HEK293T (cell line): ENCODE measurements at regions not wholly inside any gene's neighbourhood (a gene's known extent, or its start where the extent isn't known, plus 50 kb on each side); places are given as distances from the start of the nearest gene placed in this dataset.
"Not testable (repeated sequence)": the region's sequence is repeated elsewhere in the genome, so short reads cannot be mapped to it uniquely, and the experiment has no call there.

Experiments
- CTCF ChIA-PET: fragments of 350-600 bp; formaldehyde crosslinking; extraction: SDS; loops from one replicate; lab custom pipeline; 2021; ENCODE audit warnings: antibody characterized with exemption, inconsistent platforms; lab: Yijun Ruan, JAX
- POLR2A ChIA-PET: fragments of 350-600 bp; formaldehyde crosslinking; extraction: SDS; loops from one replicate; lab custom pipeline; 2020; ENCODE audit warnings: antibody characterized with exemption, inconsistent platforms; lab: Yijun Ruan, JAX
- DNase-seq: peaks from one replicate; pipeline ENCODE4 v3.0.0; 2012; ENCODE audit warnings: mixed read lengths; ENCODE audit errors: extremely low spot score
- ARNT ChIP-seq: fragments of 450-650 bp; IDR thresholded peaks from 2 replicates; pipeline ENCODE4 v1.6.1; 2017; ENCODE audit warnings: mild to moderate bottlenecking
- BHLHE40 ChIP-seq: fragments of 450-650 bp; IDR thresholded peaks from 2 replicates; pipeline ENCODE4 v1.6.1; 2016; ENCODE audit warnings: mild to moderate bottlenecking, moderate library complexity, borderline replicate concordance
- CTBP1 ChIP-seq: fragments of 450-650 bp; IDR thresholded peaks from 2 replicates; pipeline ENCODE4 v1.6.1; 2016; ENCODE audit warnings: borderline replicate concordance
- ELF4 ChIP-seq: fragments of 450-650 bp; IDR thresholded peaks from 2 replicates; pipeline ENCODE4 v1.6.1; 2017; ENCODE audit warnings: antibody characterized with exemption
- FOXA1 ChIP-seq: fragments of 450-650 bp; IDR thresholded peaks from 2 replicates; pipeline ENCODE4 v1.6.1; 2016; ENCODE audit warnings: mild to moderate bottlenecking
- FOXK2 ChIP-seq: fragments of 450-650 bp; IDR thresholded peaks from 2 replicates; pipeline ENCODE4 v1.6.1; 2016; ENCODE audit warnings: mild to moderate bottlenecking
- FOXM1 ChIP-seq: fragments of 450-650 bp; IDR thresholded peaks from 2 replicates; pipeline ENCODE4 v1.6.1; 2017; ENCODE audit warnings: mild to moderate bottlenecking, borderline replicate concordance
- HDGF ChIP-seq: fragments of 450-650 bp; IDR thresholded peaks from 2 replicates; pipeline ENCODE4 v1.6.1; 2017; ENCODE audit warnings: antibody characterized with exemption, borderline replicate concordance
- L3MBTL2 ChIP-seq: fragments of 450-650 bp; conservative IDR thresholded peaks from 2 replicates; pipeline ENCODE4 v1.6.1; 2016; ENCODE audit warnings: mild to moderate bottlenecking
- LEF1 ChIP-seq: fragments of 450-650 bp; IDR thresholded peaks from 2 replicates; pipeline ENCODE4 v1.6.1; 2017; ENCODE audit warnings: mild to moderate bottlenecking, borderline replicate concordance
- NFRKB ChIP-seq: fragments of 450-650 bp; IDR thresholded peaks from 2 replicates; pipeline ENCODE4 v1.6.1; 2016; ENCODE audit warnings: mild to moderate bottlenecking, moderate library complexity
- PKNOX1 ChIP-seq: fragments of 450-650 bp; IDR thresholded peaks from 2 replicates; pipeline ENCODE4 v1.6.1; 2016
- SP1 ChIP-seq: fragments of 450-650 bp; IDR thresholded peaks from 2 replicates; pipeline ENCODE4 v1.6.1; 2017
- SUZ12 ChIP-seq: fragments of 450-650 bp; IDR thresholded peaks from 2 replicates; pipeline ENCODE4 v1.6.1; 2016; ENCODE audit warnings: mild to moderate bottlenecking
- TARDBP ChIP-seq: fragments of 450-650 bp; IDR thresholded peaks from 2 replicates; pipeline ENCODE4 v1.6.1; 2016
- ZNF384 ChIP-seq: fragments of 450-650 bp; IDR thresholded peaks from 2 replicates; pipeline ENCODE4 v1.6.1; 2016

DNA sequence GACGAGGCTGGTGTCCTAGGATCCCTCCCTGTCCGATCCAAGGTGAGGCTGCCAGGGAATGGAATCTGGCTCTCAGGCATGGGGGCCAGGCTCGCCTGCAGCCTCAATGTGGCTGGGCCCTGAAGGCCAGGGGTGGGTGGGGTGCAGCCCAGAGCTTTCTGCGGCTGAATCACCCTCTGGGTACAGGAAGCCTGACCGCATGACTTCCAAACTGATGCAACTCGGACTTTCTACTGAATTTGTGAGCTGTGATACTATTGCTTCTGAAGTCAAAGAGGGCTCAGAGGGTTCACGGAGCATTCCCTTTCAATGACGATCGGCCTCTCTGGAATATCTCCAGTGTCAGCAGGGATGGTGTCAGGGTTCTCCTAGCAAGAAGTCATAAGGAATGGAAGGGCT is 123.7 kb downstream of the METRNL start:
- no peak for DNase-seq
- TF ChIP-seq FOXM1, result no peak
- TF ChIP-seq ARNT, result no peak
- TF ChIP-seq ELF4, result no peak
- no peak for TF ChIP-seq NFRKB
- no peak for TF ChIP-seq L3MBTL2
- TF ChIP-seq SP1, result no peak
- no peak for TF ChIP-seq ZNF384
- TF ChIP-seq CTBP1, result no peak
- TF ChIP-seq LEF1, result no peak
- no peak for TF ChIP-seq FOXK2
- no peak for TF ChIP-seq PKNOX1
- no peak for TF ChIP-seq SUZ12
- TF ChIP-seq HDGF, result no peak
- no peak for TF ChIP-seq FOXA1
- TF ChIP-seq TARDBP, result no peak
- TF ChIP-seq BHLHE40, result no peak
- ChIA-PET POLR2A (no interaction called here), CTCF (no interaction called here)

- TF ChIP-seq FOXM1 (no peak), ARNT (no peak), SP1 (no peak), CTBP1 (no peak), L3MBTL2 (no peak), FOXA1 (no peak), SUZ12 (no peak), TARDBP (no peak)
- POLR2A ChIA-PET, result no interaction called here
- CTCF ChIA-PET, result no interaction called here
- DNase-seq, result no peak
Measured at GRCh38 chr17:83203472-83204221, 124.2 kb downstream of the METRNL start.

DNA sequence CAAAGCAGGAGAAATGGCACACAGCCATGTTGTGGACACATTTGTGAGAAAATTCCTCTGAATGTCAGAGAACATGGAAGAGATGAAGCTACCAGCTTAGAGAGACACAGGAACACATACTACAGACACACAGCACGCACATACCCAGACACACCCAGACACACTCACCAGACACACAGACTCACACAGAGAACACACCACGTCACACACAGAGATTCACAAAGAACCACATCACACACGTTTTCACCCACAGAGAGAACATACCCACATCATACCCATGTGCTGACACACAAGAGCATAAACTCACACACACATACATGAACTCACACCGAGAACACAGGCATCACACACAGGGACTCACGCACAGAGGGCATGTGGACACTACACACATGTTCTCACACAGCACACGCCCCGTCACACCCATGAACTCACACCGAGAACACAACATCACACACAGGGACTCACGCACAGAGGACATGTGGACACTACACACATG is 124.9 kb downstream of the METRNL start:
- ChIA-PET POLR2A (no interaction called here), CTCF (no interaction called here)
- no peak for DNase-seq
- TF ChIP-seq ELF4 (no peak), BHLHE40 (no peak), LEF1 (no peak), HDGF (no peak), TARDBP (no peak), ZNF384 (no peak), FOXA1 (no peak)

GRCh38 chr17:83204736-83205386 is 125.5 kb downstream of the METRNL start:
- POLR2A ChIA-PET, DNase-seq, CTCF ChIA-PET: not testable (repeated sequence)

- CTCF ChIA-PET, DNase-seq: not testable (repeated sequence)
Measured at GRCh38 chr17:83205387-83206035, 126.1 kb downstream of the METRNL start.

GRCh38 chr17:83206036-83206394 is 126.6 kb downstream of the METRNL start:
- CTCF ChIA-PET, DNase-seq, POLR2A ChIA-PET: not testable (repeated sequence)

More at GRCh38 chr17:83205387-83206035, 126.1 kb downstream of the METRNL start:
- POLR2A ChIA-PET, result not testable (repeated sequence)

- CTCF ChIA-PET, DNase-seq, POLR2A ChIA-PET: not testable (repeated sequence)
Measured at GRCh38 chr17:83206819-83207588, 127.6 kb downstream of the METRNL start.

DNA sequence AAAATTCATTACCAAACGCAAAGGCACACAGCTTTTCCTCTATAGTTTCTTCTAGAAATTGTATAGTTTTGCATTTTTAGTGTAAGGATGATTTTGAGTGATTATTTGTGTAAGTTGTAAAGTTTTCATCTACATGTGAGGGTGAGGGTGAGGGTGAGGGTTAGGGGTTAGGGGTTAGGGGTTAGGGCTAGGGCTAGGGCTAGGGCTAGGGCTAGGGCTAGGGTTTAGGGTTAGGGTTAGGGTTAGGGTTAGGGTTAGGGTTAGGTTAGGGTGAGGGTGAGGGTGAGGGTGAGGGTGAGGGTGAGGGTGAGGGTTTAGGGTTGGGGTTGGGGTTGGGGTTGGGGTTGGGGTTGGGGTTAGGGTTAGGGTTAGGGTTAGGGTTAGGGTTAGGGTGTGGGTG is 167.6 kb downstream of the METRNL start:
- POLR2A ChIA-PET, CTCF ChIA-PET, DNase-seq: not testable (repeated sequence)
